ENCODE measurements at regions not wholly inside any gene's neighbourhood (a gene's known extent, or its start where the extent isn't known, plus 50 kb on each side); places are given as distances from the start of the nearest gene placed in this dataset.
"Not testable (repeated sequence)": the region's sequence is repeated elsewhere in the genome, so short reads cannot be mapped to it uniquely, and the experiment has no call there.

GRCh38 chr15:35937380-35937779, 391.4 kb upstream of the DPH6 start:
- DNase-seq, result no peak

- DNase-seq, result no peak
Observed at GRCh38 chr15:35944945-35945585, 399.1 kb upstream of the DPH6 start.

GRCh38 chr15:35953424-35953823, 407.5 kb upstream of the DPH6 start:
- DNase-seq, result no peak

GRCh38 chr15:35956056-35956455, 410.1 kb upstream of the DPH6 start:
- no peak for DNase-seq

DNA sequence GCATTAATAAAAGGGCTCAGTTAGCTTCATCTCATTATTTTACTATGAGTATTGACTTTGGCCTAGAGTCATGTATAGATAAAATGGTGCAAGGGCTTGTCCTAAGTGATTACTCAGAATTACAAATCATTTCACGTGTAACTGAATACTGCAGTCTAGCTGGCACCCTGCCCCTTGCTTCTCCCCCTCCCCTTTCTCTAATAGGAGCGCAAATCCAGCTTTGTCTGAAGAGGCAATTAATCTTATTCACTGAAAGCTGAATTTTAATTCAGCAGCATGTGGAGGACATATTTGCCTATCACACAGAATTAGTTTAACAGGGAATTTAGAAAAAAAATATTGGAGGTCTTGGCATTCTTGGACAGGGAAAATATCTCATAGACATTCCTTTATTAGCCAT, 412.1 kb upstream of the DPH6 start:
- no peak for DNase-seq

DNA sequence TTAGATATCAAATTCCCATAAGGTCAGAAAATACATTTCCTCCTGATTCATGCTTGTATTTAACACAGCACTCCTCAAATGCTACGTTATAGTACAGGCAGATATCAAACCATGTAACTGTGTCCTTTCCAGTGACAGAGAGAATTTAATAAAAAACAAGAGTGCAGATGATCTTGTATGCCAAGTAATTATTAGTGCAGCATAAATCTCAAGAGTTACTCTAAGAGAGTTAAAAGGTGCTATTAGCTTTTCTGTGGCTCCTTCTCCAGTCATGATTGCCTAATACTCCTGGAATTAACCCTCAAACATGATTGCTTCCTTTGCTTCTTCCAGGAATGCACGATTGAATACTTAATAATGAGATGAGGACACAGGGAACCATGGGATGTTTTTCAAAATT, 413.0 kb upstream of the DPH6 start:
- DNase-seq, result no peak

DNA sequence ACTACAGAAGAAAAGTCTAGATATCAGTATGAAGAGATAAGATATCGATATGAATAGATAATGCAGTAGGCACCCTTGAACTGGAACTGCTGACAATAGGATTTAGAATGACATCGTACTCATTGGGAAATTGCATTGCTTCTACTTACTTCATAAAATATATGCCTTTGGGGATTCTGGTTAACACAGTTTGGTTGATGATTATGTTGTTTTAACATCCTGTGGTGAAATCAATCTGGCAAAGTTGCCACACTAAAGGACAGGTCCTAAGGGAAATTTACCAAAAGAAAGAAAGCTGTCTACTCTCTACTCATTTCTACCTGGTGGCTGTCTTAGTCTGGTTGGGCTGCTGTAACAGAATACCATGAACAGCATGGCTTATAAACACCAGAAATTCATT, 417.4 kb upstream of the DPH6 start:
- DNase-seq, result no peak

GRCh38 chr15:35966781-35967180, 420.8 kb upstream of the DPH6 start:
- DNase-seq, result no peak

DNA sequence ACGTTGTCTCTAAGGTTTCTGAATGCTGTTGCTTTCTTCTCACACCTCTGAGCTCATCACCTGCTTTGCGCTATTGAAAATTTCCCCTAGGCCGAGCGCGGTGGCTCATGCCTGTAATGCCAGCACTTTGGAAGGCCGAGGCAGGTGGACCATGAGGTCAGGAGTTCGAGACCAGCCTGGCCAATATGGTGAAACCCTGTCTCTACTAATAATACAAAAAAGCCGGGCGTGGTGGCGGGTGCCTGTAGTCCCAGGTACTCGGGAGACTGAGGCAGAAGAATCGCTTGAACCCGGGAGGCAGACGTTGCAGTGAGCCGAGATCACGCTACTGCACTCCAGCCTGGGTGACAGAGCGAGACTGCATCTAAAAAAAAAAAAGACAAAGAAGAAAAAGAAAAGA, 422.0 kb upstream of the DPH6 start:
- not testable (repeated sequence) for DNase-seq

- no peak for DNase-seq
Observed at GRCh38 chr15:35973029-35973428, 427.1 kb upstream of the DPH6 start.

DNA sequence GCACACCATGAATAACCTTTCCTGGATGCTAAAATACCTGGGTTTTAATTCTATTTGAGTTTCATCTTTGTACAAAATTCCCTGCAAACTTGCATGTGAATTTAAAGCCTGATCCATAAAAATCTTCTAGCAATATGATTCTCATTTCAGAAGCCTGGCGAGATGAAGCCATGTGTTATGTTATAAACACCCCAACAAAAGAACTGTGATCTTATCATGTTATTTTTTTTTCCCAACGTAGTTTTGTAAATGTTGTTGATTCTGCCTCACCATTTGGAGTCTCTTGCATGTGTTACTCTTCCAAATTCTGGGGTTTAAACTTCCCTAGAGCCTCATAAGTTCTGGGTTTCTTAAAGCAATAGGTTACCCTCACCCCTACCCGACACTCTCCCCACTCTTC, 428.1 kb upstream of the DPH6 start:
- DNase-seq, result no peak

GRCh38 chr15:35975941-35976340, 430.0 kb upstream of the DPH6 start:
- DNase-seq, result no peak

DNA sequence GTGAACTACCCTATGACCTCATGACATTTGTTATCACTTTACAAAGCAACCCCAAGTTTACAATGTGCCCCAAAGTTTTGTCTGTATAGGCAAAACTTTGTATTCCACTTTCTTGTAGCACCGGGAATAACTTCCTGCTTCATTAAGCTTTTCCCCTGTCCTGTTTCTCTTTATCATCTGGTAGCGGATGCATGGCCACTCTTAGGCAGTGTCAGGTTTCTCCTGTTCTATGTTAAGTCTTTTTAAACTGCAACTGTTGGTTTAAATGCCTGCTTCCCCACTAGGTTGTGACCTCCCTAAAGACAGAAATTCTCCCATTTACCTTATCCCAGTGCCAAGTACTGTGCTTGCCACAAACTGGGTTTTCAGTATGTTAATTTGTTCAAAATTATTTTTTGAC, 433.6 kb upstream of the DPH6 start:
- DNase-seq, result no peak

- no peak for DNase-seq
Observed at GRCh38 chr15:35980719-35981118, 434.8 kb upstream of the DPH6 start.

DNA sequence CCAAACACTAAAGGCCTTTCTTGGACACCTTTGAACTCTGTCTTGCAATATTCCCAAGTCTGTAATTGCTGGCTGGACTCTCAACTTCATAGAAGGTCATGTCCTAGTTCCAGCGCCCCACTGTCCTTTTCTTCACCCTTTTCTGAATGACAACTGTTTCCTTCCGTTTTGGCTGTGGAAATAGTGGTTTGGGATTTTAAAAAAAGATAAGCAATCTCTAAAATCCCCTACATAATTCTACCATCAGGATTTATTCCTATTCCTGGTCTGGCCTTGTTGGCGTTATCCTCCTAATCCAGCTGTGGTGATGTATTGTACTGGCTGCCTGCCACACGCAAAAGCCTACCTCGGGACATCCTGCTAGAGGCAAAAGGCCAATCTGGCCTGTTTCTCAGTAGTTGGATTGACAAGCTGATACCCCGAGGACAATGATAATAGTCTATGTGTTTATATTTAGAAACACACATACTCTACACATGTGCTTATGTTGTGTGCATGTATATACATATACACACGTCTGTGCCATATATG, 440.3 kb upstream of the DPH6 start:
- no peak for DNase-seq

- DNase-seq, result no peak
Observed at GRCh38 chr15:35987056-35987455, 441.1 kb upstream of the DPH6 start.

- no peak for DNase-seq
Observed at GRCh38 chr15:35991386-35991785, 445.4 kb upstream of the DPH6 start.

GRCh38 chr15:35992791-35993190, 446.8 kb upstream of the DPH6 start:
- no peak for DNase-seq

DNA sequence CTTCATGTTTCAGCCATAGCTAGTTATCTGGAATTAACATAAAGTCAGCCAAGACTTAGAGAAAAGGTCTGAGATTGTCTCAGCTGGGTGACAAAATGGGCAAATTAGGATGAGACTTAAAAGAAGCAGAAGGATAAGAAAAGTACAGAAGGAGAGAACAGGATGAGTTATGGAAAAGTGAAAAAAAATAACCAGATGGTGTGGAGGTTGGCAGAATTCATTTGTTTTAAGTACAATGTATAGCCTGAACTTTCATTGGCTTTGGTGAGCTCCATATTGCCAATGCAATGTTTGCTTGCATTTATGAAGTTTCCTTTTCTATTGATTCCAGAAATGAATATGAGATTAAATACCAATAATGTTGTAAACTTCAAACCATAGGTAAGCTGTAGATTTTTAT, 447.2 kb upstream of the DPH6 start:
- DNase-seq, result no peak

DNA sequence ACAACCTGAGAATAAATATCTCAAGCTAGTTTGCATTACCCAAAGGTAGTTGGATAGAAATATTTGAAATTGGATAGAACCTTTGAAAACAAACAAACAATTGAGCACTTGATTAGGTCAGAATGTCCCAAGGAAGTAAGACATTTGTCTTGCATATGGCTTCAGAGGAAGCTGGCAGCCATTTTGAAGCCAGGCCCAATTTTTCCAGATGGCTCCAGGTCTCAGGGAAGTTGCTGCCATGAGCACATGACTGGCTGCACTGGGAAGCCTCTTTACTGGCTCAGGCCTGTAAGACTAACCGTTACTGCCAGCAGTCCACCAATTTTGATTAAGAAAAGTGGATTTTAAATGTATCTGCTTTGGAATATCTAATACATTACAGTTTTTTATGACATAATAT, 448.9 kb upstream of the DPH6 start:
- no peak for DNase-seq

GRCh38 chr15:35998663-35999602, 453.0 kb upstream of the DPH6 start:
- no peak for DNase-seq

DNA sequence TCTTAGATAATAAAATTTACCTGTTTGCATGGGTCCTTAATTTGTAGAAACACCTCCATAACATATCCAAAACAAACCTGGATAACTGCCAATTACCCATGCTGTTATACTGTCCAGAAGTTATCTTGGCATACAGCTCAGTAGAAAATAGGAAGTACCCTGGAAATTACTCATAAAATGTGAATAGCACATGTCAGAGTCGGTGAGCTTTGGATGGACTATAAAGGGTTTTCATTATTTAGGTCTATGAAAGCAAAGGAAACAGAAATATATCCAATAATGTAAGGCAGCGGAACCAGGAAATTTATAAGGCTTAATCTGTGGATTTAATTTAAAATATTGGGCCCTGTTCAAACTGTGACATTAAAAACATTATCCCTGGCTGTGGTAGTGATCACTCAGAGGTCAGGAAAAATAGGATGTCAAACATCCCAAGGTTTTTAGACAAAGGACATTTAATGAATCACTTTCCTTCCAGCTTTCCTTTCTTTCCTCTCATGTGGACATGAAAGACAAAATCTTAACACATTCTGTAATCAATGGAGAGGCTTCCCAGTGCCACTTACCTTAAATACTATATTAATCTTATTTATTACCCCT, 459.0 kb upstream of the DPH6 start:
- DNase-seq, result no peak

DNA sequence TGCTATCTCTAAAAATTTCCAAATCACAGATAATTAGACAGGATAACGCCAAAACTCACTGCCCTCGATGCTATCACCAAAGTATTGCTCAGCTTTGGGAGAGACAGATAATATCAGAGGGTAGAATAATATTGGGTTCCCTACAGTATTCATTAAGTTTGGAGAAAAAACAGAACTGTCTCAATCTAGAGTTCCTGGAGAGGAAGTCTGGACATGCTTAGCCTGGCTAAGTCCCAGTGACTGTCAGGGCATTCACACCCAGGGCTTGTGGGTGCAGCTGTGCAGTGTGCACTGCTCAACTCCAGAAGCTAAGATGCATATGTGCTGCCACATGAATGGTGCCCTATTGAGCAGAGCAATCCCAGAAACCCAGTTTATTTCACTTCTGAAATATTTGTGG, 459.6 kb upstream of the DPH6 start:
- DNase-seq, result no peak

GRCh38 chr15:36007699-36008098, 461.7 kb upstream of the DPH6 start:
- DNase-seq, result no peak
